Kidney (tissue), 13 donors: ENCODE measurements at regions not wholly inside any gene's neighbourhood (a gene's known extent, or its start where the extent isn't known, plus 50 kb on each side); places are given as distances from the start of the nearest gene placed in this dataset.

Source experiments
- DNase-seq, 5 donors: peaks; one replicate each; pipeline ENCODE4 v3.0.0-alpha.2; 2013 to 2020
- FAIRE-seq: peaks from 2 replicates; lab custom pipeline; 2012; peaks lifted over from hg19 to GRCh38; lab: Jason Lieb, UNC
- H3K27ac ChIP-seq, 2 donors: one replicate each; pipeline ENCODE4 v1.7.0; 2013; ENCODE audit warnings: low read depth in 2 of 2, low read length in 2 of 2, inconsistent platforms in 1 of 2
- H3K27me3 ChIP-seq: one replicate; pipeline ENCODE4 v1.7.1; 2013; ENCODE audit warnings: low read length, inconsistent platforms; ENCODE audit not compliant: control insufficient read depth, insufficient read depth
- H3K36me3 ChIP-seq, 3 donors: one replicate each; pipeline versions ENCODE4 v1.7.0 to v1.7.1; 2013; ENCODE audit warnings: low read length in 3 of 3, control low read depth in 1 of 3, inconsistent platforms in 1 of 3; ENCODE audit not compliant: insufficient read depth in 3 of 3, control insufficient read depth in 2 of 3
- H3K4me1 ChIP-seq, 3 donors: one replicate each; pipeline versions ENCODE4 v1.7.0 to v1.7.1; 2013; ENCODE audit warnings: low read length in 3 of 3, inconsistent platforms in 1 of 3, low read depth in 1 of 3; ENCODE audit not compliant: control insufficient read depth in 2 of 3, insufficient read depth in 2 of 3
- H3K4me3 ChIP-seq, 3 donors: one replicate each; pipeline versions ENCODE4 v1.7.0 to v1.8.1; 2013; ENCODE audit warnings: low read length in 3 of 3, control low read depth in 1 of 3, inconsistent platforms in 1 of 3
- H3K9ac ChIP-seq, 3 donors: one replicate each; pipeline versions ENCODE4 v1.7.0 to v1.7.1; 2013; ENCODE audit warnings: low read length in 3 of 3, control low read depth in 1 of 3, inconsistent platforms in 1 of 3
- H3K9me3 ChIP-seq, 3 donors: one replicate each; pipeline versions ENCODE4 v1.7.0 to v1.7.1; 2013; ENCODE audit warnings: low read length in 3 of 3, control low read depth in 1 of 3, inconsistent platforms in 1 of 3; ENCODE audit not compliant: control insufficient read depth in 2 of 3, insufficient read depth in 1 of 3
- CTCF ChIP-seq: IDR thresholded peaks from 3 replicates; pipeline ENCODE4 v1.5.1; 2012; ENCODE audit warnings: mild to moderate bottlenecking, moderate library complexity, borderline replicate concordance; ENCODE audit not compliant: insufficient read depth; ENCODE audit errors: extremely low read depth
- intact Hi-C: fragments of 100-400 bp; cut with DNase I; formaldehyde crosslinking; loops from one replicate; pipeline ENCODE4 v1.11.1; 2022
- donor health status: control.
- donor health status: control.
- donor health status: control.
- donor health status: control.
- donor health status: control.
- donor health status: DM: yes; HTN: yes; CAD: no.
- donor health status: Normal renal cell carcinoma (clear cell type).

GRCh38 chr5:122585371-122585770 is 189.5 kb upstream of the SNX2 start:
- Histone ChIP-seq H3K36me3 (no peaks in the 10 kb centered on the region), H3K4me3 (no peak overlapping the region), H3K9ac (no peak overlapping the region), H3K27me3 (no peaks in the 10 kb centered on the region), H3K27ac (no peak overlapping the region), H3K4me1 (no peaks in the 10 kb centered on the region), H3K9me3 (no peaks in the 10 kb centered on the region)
- no peak for TF ChIP-seq CTCF
- FAIRE-seq (no peak), DNase-seq (no peak)
- intact Hi-C loops, result no loop called here

- FAIRE-seq, result no peak
- Histone ChIP-seq H3K27ac (no peak overlapping the region), H3K36me3 (no peaks in the 10 kb centered on the region), H3K27me3 (no peaks in the 10 kb centered on the region), H3K9ac (no peak overlapping the region), H3K4me3 (no peak overlapping the region), H3K9me3 (no peaks in the 10 kb centered on the region), H3K4me1 (no peaks in the 10 kb centered on the region)
- intact Hi-C loops, result no loop called here
- DNase-seq, result no peak
- no peak for TF ChIP-seq CTCF
Measured at GRCh38 chr5:122586351-122586750, 188.5 kb upstream of the SNX2 start.

GRCh38 chr5:122591828-122592227 is 183.1 kb upstream of the SNX2 start:
- DNase-seq (no peak), FAIRE-seq (no peak)
- Histone ChIP-seq H3K27me3 (no peaks in the 10 kb centered on the region), H3K9ac (no peak overlapping the region), H3K4me1 (no peaks in the 10 kb centered on the region), H3K36me3 (no peaks in the 10 kb centered on the region), H3K4me3 (no peak overlapping the region), H3K27ac (no peak overlapping the region), H3K9me3 (no peaks in the 10 kb centered on the region)
- no peak for TF ChIP-seq CTCF
- intact Hi-C loops, result no loop called here

GRCh38 chr5:122599000-122599399 is 175.9 kb upstream of the SNX2 start:
- DNase-seq, result no peak
- H3K9me3 ChIP-seq, result no peaks in the 10 kb centered on the region
- no peaks in the 10 kb centered on the region for H3K36me3 ChIP-seq
- no peak for TF ChIP-seq CTCF
- no peak for FAIRE-seq
- H3K27ac ChIP-seq, result no peak overlapping the region
- intact Hi-C loops, result no loop called here
- no peaks in the 10 kb centered on the region for H3K4me1 ChIP-seq
- H3K9ac ChIP-seq, result no peak overlapping the region
- no peaks in the 10 kb centered on the region for H3K27me3 ChIP-seq
- no peak overlapping the region for H3K4me3 ChIP-seq
